Endothelial cell of umbilical vein (primary cell): ENCODE measurements at regions not wholly inside any gene's neighbourhood (a gene's known extent, or its start where the extent isn't known, plus 50 kb on each side); places are given as distances from the start of the nearest gene placed in this dataset.

ENCODE experiments used
- BruUV-seq: library from RNA; stranded (reverse); fragments of 400-500 nt; replicated peaks from 2 replicates; lab custom pipeline; 2021; lab: Mats Ljungman, UMichigan
- CTCF ChIA-PET: fragments of 300-600, 350-600 bp; sonication (Branson Sonifier 250); formaldehyde crosslinking; loops from one replicate; lab custom pipeline; 2021; ENCODE audit warnings: antibody characterized with exemption, inconsistent platforms; lab: Charles Lee
- POLR2A ChIA-PET: fragments of 300-600, 350-600 bp; sonication (Branson Sonifier 250); formaldehyde crosslinking; loops from one replicate; lab custom pipeline; 2021; ENCODE audit warnings: antibody characterized with exemption, inconsistent platforms; lab: Charles Lee
- DNase-seq: peaks from one replicate; pipeline ENCODE4 v3.0.0-alpha.2; 2011; ENCODE audit warnings: low read depth, low spot score
- FAIRE-seq: peaks from 2 replicates; lab custom pipeline; 2011; peaks lifted over from hg19 to GRCh38; lab: Jason Lieb, UNC
- H2AFZ ChIP-seq: 2 replicates; pipeline ENCODE4 v1.6.0; 2012; ENCODE audit warnings: low read depth, low read length, control low read depth, inconsistent platforms
- H3K27ac ChIP-seq: 2 replicates; pipeline ENCODE4 v1.5.1; 2011; ENCODE audit warnings: low read depth, mild to moderate bottlenecking, control low read depth, low read length, moderate library complexity; ENCODE audit not compliant: insufficient read depth
- H3K27me3 ChIP-seq, 2 experiments: 2 replicates each; pipeline versions ENCODE4 v1.6.0 to v1.6.1; 2011; ENCODE audit warnings: low read length in 2 of 2, mixed read lengths in 1 of 2; ENCODE audit not compliant: control insufficient read depth in 2 of 2, insufficient read depth in 2 of 2
- H3K36me3 ChIP-seq, 2 experiments: 2 replicates in 1 of 2; 3 replicates in 1 of 2; pipeline ENCODE4 v1.5.1; 2011; ENCODE audit warnings: low read length in 2 of 2, mild to moderate bottlenecking in 1 of 2, moderate library complexity in 1 of 2; ENCODE audit not compliant: control insufficient read depth in 2 of 2, insufficient read depth in 2 of 2; ENCODE audit errors: extremely low read depth in 1 of 2
- H3K4me1 ChIP-seq: 3 replicates; pipeline ENCODE4 v1.5.1; 2011; ENCODE audit warnings: mild to moderate bottlenecking, low read length; ENCODE audit not compliant: control insufficient read depth, insufficient read depth; ENCODE audit errors: extremely low read depth
- H3K4me2 ChIP-seq: 2 replicates; pipeline ENCODE4 v1.6.1; 2011; ENCODE audit warnings: low read length, control low read depth, mixed read lengths; ENCODE audit not compliant: insufficient read depth
- H3K4me3 ChIP-seq, 3 experiments: fragments of 200-600 bp in 1 of 3; sonication (generic), shearing (Covaris generic) in 1 of 3; replicated peaks in 1 of 3; 2 replicates each; pipeline ENCODE4 v1.5.1; 2011 to 2016; ENCODE audit warnings: control low read depth in 3 of 3, low read length in 3 of 3, mild to moderate bottlenecking in 2 of 3, inconsistent platforms in 1 of 3, low read depth in 1 of 3, moderate library complexity in 1 of 3; ENCODE audit not compliant: insufficient read depth in 1 of 3
- H3K79me2 ChIP-seq: 2 replicates; pipeline ENCODE4 v1.6.0; 2012; ENCODE audit warnings: low read length, inconsistent platforms; ENCODE audit not compliant: control insufficient read depth, insufficient read depth
- H3K9ac ChIP-seq: replicated peaks from 2 replicates; pipeline ENCODE3; 2011; ENCODE audit warnings: low read length, control low read depth; ENCODE audit not compliant: insufficient read depth; ENCODE audit errors: extremely low read depth
- H3K9me1 ChIP-seq: replicated peaks from 3 replicates; pipeline ENCODE4 v1.6.0; 2011; ENCODE audit warnings: mild to moderate bottlenecking, low read length; ENCODE audit not compliant: control insufficient read depth, insufficient read depth; ENCODE audit errors: extremely low read depth
- H3K9me3 ChIP-seq: replicated peaks from 2 replicates; pipeline ENCODE4 v1.5.1; 2012; ENCODE audit warnings: low read length, inconsistent platforms; ENCODE audit not compliant: control insufficient read depth, insufficient read depth
- H4K20me1 ChIP-seq: replicated peaks from 2 replicates; pipeline ENCODE3; 2011; ENCODE audit warnings: mild to moderate bottlenecking, low read length; ENCODE audit not compliant: control insufficient read depth, insufficient read depth; ENCODE audit errors: extremely low read depth
- EZH2 ChIP-seq: IDR thresholded peaks from 2 replicates; pipeline ENCODE4 v1.6.1; 2012; ENCODE audit warnings: borderline replicate concordance, low read depth, mild to moderate bottlenecking, moderate library complexity, low read length, inconsistent platforms; ENCODE audit not compliant: severe bottlenecking
- FOS ChIP-seq: IDR thresholded peaks from 2 replicates; pipeline ENCODE4 v1.6.1; 2011; ENCODE audit warnings: mild to moderate bottlenecking, low read length, moderate library complexity, borderline replicate concordance; ENCODE audit not compliant: insufficient read depth
- GATA2 ChIP-seq: IDR thresholded peaks from 2 replicates; pipeline ENCODE4 v1.7.0; 2011; ENCODE audit warnings: low read depth, mild to moderate bottlenecking, moderate library complexity, mixed read lengths, low read length; ENCODE audit not compliant: insufficient read length, insufficient read depth
- JUN ChIP-seq: IDR thresholded peaks from 2 replicates; pipeline ENCODE4 v1.6.1; 2011; ENCODE audit warnings: borderline replicate concordance, low read depth; ENCODE audit not compliant: insufficient read length, insufficient read depth
- MYC ChIP-seq: IDR thresholded peaks from one replicate; pipeline ENCODE4 v1.6.1; 2011; ENCODE audit warnings: mild to moderate bottlenecking, low read depth, low read length
- POLR2A ChIP-seq: IDR thresholded peaks from 2 replicates; pipeline ENCODE4 v1.6.1; 2012; ENCODE audit warnings: low read depth, mild to moderate bottlenecking, control low read depth, low read length
- POLR2AphosphoS5 ChIP-seq: IDR thresholded peaks from 2 replicates; pipeline ENCODE4 v1.6.1; 2012; ENCODE audit warnings: low read depth, mild to moderate bottlenecking, control low read depth, low read length, moderate library complexity; ENCODE audit not compliant: insufficient read depth
- dilution Hi-C: fragments of 300-500 bp; cut with MboI; formaldehyde crosslinking; loops from one replicate; pipeline ENCODE4 v1.15.0; 2019; ENCODE audit warnings: low sequenced_read_pairs; ENCODE audit not compliant: extremely low pct_ligation_motif_present
- intact Hi-C: fragments of 100-400 bp; cut with micrococcal nuclease; formaldehyde crosslinking; loops from one replicate; pipeline ENCODE4 v1.10.0; 2022
- TF ChIP-seq, protein P1 (sequence below): IDR thresholded peaks from 2 replicates; pipeline ENCODE4 v1.6.1; 2011; ENCODE audit not compliant: insufficient read depth, insufficient read length
- TF ChIP-seq, protein P2 (sequence below), 2 donors: IDR thresholded peaks; 1 replicate in 1 of 2; 2 replicates in 1 of 2; pipeline ENCODE4 v1.5.1; 2011; ENCODE audit warnings: low read length in 2 of 2, mild to moderate bottlenecking in 2 of 2, moderate library complexity in 2 of 2, control low read depth in 1 of 2, inconsistent platforms in 1 of 2, low read depth in 1 of 2; ENCODE audit not compliant: insufficient read depth in 1 of 2; ENCODE audit errors: extremely low read depth in 1 of 2

DNA sequence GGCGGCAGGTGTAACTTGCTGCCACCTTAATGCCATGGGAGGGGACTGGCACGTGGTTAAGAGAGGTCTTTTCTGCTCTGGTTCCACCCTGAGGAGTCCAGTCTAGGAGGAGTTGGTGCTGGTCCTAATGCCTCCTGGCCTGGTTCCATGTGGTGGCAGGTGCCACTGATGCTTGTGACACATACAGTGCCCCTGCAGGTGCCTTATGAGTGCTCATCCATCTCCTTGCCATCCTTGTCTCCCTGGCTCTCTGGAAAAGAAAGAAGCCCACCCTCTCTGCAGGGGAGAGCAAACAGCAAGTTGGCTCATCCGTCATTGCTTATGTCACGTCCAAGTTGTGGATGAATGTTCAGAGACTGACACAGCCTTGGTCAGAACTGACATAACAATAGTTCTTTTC is 175.8 kb upstream of the DPH6 start:
- H3K27me3 ChIP-seq, result no peaks in the 10 kb centered on the region
- no peaks in the 10 kb centered on the region for H3K9me1 ChIP-seq
- FAIRE-seq, result no peak
- ChIA-PET CTCF (no interaction called here), POLR2A (no interaction called here)
- intact Hi-C loops (no loop called here), dilution Hi-C loops (no loop called here)
- H3K4me2 ChIP-seq, result no peak overlapping the region
- no peak overlapping the region for H2AFZ ChIP-seq
- peaks cover 8% of the 10 kb centered on the region for H3K4me1 ChIP-seq
- H3K9ac ChIP-seq, result no peak overlapping the region
- H3K36me3 ChIP-seq, result no peaks in the 10 kb centered on the region
- H3K4me3 ChIP-seq, result no peak overlapping the region
- H4K20me1 ChIP-seq, result no peaks in the 10 kb centered on the region
- DNase-seq, result no peak
- no peak overlapping the region for H3K27ac ChIP-seq
- no TSS peak for BruUV-seq
- H3K79me2 ChIP-seq, result no peaks in the 10 kb centered on the region
- no peaks in the 10 kb centered on the region for H3K9me3 ChIP-seq
- TF ChIP-seq EZH2 (no peak), POLR2A (no peak), JUN (no peak), FOS (no peak), MYC (no peak), POLR2AphosphoS5 (no peak), GATA2 (no peak)
- TF ChIP-seq, protein P1, sequence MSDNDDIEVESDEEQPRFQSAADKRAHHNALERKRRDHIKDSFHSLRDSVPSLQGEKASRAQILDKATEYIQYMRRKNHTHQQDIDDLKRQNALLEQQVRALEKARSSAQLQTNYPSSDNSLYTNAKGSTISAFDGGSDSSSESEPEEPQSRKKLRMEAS, result no peak
- TF ChIP-seq, protein P2, sequence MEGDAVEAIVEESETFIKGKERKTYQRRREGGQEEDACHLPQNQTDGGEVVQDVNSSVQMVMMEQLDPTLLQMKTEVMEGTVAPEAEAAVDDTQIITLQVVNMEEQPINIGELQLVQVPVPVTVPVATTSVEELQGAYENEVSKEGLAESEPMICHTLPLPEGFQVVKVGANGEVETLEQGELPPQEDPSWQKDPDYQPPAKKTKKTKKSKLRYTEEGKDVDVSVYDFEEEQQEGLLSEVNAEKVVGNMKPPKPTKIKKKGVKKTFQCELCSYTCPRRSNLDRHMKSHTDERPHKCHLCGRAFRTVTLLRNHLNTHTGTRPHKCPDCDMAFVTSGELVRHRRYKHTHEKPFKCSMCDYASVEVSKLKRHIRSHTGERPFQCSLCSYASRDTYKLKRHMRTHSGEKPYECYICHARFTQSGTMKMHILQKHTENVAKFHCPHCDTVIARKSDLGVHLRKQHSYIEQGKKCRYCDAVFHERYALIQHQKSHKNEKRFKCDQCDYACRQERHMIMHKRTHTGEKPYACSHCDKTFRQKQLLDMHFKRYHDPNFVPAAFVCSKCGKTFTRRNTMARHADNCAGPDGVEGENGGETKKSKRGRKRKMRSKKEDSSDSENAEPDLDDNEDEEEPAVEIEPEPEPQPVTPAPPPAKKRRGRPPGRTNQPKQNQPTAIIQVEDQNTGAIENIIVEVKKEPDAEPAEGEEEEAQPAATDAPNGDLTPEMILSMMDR (IDR thresholded peaks at IDR 0.05; ENCODE audit: extremely low read depth in 1 of 2, insufficient read depth in 1 of 2, low read depth in 1 of 2, low read length in 2 of 2), result no peak
